HG03439 (cell line): ENCODE measurements at regions not wholly inside any gene's neighbourhood (a gene's known extent, or its start where the extent isn't known, plus 50 kb on each side); places are given as distances from the start of the nearest gene placed in this dataset.
"Not testable (repeated sequence)": the region's sequence is repeated elsewhere in the genome, so short reads cannot be mapped to it uniquely, and the experiment has no call there.

Experiments used
- ATAC-seq: cut with Tn5 transposase; IDR thresholded peaks from one replicate; pipeline ENCODE4 v1.9.1; 2021; ENCODE audit warnings: mild to moderate bottlenecking, moderate library complexity; ENCODE audit not compliant: unreplicated experiment

GRCh38 chr4:118585015-118585414, 100.2 kb upstream of the METTL14 start:
- ATAC-seq = no peak

GRCh38 chr4:118586357-118586790, 98.8 kb upstream of the METTL14 start:
- no peak for ATAC-seq

- ATAC-seq = no peak
Measured at GRCh38 chr4:118587116-118587831, 97.9 kb upstream of the METTL14 start.

- ATAC-seq = no peak
Measured at GRCh38 chr4:118587946-118588345, 97.2 kb upstream of the METTL14 start.

DNA sequence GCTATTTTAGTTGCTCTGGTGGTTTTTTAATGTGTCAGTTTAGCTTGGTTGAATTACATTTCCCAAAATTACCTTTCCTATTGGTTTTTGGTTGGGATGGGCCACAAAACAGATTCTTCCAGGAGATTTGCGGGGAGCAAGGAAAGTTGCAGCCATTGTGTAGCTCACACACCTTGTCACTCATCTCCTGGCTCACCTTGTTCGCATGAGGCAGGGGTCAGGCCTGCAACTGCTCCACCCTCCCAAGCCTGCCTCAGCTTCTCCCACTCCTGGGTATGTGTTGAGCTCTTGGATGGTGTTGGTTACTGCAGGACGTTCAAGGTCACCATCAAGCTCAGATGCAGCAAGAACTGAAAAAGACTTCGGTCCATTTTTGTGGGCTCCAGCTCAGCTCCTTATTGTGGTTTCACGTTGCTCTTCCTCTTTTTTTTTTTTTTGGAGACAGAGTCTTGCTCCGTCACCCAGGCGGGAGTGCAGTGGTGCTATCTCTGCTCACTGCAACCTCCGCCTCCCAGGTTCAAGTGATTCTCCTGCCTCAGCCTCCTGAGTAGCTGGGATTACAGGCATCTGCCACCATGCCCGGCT, 95.6 kb upstream of the METTL14 start:
- ATAC-seq = no peak

GRCh38 chr4:118591339-118592046, 93.7 kb upstream of the METTL14 start:
- peak; percentile 99 for ATAC-seq

GRCh38 chr4:118592289-118592688, 92.9 kb upstream of the METTL14 start:
- ATAC-seq = not testable (repeated sequence)

- not testable (repeated sequence) for ATAC-seq
Measured at GRCh38 chr4:118595883-118596282, 89.3 kb upstream of the METTL14 start.

GRCh38 chr4:118625097-118625496, 60.1 kb upstream of the METTL14 start:
- not testable (repeated sequence) for ATAC-seq

- not testable (repeated sequence) for ATAC-seq
Measured at GRCh38 chr4:118629697-118630096, 55.5 kb upstream of the METTL14 start.

DNA sequence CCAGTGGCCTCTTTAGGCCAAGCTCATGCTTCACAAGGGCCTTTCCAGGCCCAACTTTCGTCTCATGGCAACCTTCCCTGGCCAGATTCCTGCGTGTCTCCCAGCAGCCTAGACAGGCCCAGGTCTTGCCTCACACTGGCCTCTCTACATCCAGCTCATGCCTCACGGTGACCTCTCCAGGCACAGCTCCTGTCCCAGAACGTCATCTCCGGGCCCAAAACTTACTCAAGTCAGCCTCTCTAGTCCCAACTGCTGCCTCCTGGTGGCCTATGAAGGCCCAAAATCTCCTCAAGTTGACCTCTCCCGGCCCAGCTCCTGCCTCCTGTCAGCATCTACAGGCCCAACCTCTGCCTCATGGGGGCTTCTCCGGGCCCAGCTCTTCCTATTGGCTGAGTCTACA, 54.3 kb upstream of the METTL14 start:
- ATAC-seq = not testable (repeated sequence)

GRCh38 chr4:118631321-118632050, 53.7 kb upstream of the METTL14 start:
- ATAC-seq = not testable (repeated sequence)

DNA sequence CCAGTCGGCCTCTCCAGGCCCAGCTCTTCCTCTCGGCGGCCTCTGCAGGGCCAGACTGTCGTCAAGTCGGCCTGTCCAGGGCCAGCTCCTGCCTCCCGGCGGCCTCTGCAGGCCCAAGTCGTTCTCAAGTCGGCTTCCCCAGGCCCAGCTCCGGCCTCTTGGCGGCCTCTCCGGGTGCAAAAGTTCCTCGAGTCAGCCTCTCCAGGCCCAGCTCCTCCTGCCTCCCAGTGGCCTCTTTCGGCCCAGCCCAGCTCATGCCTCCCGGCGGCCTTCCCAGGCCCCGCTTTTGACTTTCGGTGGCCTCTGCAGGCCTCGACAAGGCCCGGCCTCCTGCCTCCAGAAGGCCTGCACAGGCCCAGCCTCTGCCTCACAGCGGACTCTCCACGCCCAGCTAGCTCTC, 51.7 kb upstream of the METTL14 start:
- not testable (repeated sequence) for ATAC-seq

DNA sequence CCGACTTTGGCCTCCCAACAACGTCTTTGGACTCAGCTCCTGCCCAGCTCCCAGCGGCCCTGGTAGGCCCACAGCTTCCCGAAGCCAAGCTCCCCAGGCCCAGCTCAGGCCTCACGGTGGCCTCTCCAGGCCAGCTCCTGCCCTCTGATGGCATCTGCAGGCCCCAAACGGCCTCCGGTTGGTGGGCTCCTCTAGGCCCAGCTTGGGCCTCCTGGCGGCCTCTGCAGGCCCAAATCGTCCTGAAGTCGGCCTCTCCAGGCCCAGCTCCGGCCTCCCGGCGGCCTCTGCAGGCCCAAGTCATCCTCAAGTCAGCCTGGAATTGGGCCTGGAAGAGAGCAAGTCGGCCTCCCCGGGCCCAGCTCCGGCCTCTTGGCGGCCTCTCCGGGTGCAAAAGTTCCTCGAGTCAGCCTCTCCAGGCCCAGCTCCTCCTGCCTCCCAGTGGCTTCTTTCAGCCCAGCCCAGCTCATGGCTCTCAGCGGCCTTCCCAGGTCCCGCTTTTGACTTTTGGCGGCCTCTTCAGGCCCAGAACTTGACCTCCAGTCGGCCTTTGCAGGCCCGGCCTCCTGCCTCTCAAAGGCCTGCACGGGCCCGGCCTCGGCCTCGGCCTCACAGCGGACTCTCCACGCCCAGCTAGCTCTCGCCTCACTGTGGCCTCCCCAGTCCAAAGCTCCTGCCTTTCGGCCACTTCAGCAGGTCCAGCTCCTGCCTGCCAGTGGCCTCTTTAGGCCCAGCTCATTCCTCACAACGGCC, 50.9 kb upstream of the METTL14 start:
- ATAC-seq = not testable (repeated sequence)
